ENCODE measurements at regions not wholly inside any gene's neighbourhood (a gene's known extent, or its start where the extent isn't known, plus 50 kb on each side); places are given as distances from the start of the nearest gene placed in this dataset.
A peak's percentile ranks its signal among the peaks of the same experiment; 100 is the strongest.

DNA sequence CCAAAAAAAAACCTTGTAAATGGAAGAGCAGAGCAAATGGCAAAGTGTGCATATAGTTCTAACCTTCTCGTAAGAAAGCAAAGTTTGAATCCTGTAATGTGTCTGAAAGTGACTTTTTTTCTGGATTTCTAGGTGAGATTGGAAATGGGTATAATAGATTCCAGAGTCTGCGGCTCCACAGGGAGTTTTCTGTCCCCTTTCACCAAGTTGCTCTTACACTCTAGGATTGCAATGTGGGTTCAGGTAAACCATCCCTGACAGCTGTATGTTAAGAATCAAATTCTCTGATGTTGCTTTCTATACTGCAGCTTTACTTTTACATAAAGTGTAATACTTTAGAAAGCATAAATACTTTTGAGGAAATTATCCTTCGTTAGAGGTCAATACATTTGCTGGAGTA lies 260.1 kb downstream of the PRL start:
- no peak for DNase-seq

DNA sequence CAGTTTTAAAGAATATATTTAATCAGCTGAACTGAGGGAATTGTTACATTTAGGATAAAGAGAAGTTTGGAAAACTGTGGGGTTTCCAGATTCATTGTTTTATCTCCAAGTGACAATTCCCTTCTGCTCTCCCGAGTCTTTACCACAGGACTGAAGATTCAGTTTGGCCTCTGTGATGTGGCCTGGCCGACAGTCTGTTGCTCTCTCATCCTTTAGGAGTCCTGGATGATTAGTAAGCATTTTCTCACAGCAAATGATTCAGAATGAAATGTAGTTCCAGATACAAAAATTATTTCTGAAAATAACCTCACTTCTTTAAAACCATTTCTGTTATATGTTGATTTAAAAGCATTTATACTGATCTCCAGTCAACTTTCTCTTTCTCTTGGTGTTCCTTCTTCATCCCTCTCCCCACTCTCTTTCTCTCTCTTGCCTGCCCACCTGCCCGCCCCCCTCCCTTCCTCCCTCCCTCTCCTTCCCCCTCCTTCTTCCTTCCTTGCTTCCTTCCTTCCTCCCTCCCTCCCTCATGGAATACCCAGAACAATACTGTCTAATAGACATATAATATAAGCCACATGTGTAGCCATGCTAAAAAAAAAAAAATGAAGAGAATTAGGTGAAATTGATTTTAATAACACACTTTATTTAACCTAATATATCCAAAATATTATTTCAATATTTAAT lies 254.9 kb downstream of the PRL start:
- no peak for DNase-seq

DNA sequence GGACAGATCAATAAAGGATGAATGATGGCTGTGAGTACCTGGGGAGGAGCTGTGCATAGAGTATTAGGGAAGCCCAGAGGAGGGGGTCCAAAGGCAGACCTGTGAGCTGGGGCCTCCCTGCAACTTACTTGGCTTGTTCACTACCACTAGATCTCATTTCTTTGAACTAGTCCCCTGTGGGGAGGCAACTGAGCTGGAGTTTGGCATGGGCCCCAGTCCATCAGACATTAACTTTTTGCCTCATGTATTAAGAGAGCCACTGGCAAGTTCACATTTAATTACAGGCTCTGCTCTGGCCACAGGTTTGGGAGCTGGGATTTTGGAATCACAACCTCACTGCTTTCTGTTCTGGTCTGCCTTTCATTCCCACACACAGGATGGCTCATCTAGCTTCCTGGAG lies 254.1 kb downstream of the PRL start:
- DNase-seq: no peak

DNA sequence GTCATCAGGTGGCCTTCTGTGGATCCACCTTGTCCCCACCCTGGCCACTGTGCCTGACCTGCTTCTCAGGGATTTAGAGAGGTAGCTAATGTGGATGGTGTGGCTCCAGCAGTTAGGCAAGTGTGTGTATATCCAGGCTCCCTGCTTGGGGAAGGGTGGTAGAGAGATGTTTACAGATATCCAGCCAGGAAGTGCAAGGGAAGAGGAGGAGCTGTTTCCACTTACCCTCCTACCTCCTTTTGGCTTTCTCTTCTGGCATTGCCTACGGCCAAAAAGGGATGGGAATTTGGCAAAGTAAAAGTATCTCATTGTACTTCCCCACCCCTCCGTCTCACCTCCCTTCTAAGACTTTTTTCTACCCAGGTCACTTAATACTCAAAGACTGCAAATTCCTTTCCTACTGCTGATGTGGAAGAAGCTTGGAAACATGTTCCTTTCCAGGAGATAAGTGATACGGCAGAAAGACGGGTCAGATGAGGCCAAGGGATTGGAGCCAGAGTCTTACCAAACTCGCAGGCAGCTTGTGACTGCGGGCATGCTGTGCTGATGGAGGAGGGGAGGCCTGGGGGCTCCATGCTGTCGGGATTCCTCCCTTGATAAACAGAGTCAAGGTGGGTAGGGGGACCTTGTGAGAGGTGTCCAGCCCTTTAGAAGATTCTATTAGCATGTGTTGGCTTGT lies 253.4 kb downstream of the PRL start:
- no peak for DNase-seq

- DNase-seq: no peak
These were observed 251.4 kb downstream of the PRL start for GRCh38 chr6:22045261-22045912.

- no peak for DNase-seq
These were observed 247.8 kb downstream of the PRL start for GRCh38 chr6:22049002-22049401.

DNA sequence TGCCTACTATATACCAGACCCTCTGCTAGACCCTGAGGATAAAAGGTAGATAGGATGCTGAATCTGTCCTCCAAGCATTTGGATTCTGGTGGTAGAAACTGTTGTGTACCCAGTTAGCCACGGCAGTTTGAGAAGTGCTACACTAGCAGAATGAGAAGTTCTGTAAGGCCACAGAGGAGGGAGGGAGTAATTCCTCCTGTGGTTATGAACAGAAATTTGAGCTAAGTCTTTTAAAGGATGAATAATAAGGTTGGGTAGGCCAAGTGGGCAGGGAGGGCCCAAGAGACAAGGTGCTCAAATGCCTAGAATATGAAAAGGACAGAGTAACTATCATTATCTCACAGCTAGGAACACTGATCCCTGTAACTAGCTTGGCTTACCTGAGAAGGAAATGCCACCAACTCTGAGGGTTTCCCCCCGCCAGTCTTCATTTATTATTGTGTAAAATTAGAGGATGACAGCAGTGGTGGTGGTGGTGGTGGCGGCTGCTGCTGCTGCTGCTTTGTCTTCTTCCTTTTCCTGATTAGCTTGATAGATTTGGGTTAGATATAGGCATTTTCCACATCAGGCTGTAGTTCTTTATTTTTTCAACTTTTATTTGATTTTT lies 243.3 kb downstream of the PRL start:
- no peak for DNase-seq

DNA sequence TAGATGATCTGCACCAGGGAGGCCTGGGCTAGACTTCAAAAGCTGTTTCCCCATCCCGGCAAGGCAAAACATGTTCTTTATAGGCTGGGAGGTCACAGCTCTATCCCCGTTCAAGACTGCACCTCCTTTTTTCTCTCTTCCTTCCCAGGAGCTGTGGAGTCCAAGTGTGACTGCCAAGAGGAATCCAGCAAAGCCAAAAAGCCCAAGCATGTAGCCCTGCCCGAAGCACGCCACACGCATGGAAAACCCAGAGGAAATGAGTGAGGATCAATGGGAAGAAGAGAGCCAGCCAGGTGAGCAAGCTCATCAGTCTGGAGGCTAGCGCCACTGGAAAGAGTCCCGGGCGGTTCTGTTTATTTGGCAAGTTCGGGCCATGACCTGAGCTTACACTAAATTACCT lies 240.4 kb downstream of the PRL start:
- DNase-seq: no peak

DNA sequence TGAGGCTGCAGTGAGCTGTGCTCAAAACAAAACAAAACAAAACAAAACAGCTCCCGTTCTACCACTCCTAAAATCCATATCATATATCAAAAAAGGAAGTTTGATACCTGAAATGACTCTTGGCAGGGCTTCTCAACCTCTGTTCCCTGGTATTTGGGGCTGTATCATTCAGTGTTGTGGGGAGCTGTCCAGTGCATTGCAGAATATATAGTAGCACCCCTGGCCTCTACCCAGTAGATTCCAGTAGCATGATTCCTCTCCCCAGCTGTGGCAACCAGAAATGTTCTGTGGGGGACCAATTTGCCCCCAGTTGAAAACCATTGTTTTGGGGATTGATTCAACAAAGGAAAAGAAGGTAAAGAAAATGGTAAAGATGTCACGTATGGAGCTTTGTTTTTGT lies 238.9 kb downstream of the PRL start:
- no peak for DNase-seq

GRCh38 chr6:22059126-22059525 lies 237.7 kb downstream of the PRL start:
- DNase-seq: no peak

DNA sequence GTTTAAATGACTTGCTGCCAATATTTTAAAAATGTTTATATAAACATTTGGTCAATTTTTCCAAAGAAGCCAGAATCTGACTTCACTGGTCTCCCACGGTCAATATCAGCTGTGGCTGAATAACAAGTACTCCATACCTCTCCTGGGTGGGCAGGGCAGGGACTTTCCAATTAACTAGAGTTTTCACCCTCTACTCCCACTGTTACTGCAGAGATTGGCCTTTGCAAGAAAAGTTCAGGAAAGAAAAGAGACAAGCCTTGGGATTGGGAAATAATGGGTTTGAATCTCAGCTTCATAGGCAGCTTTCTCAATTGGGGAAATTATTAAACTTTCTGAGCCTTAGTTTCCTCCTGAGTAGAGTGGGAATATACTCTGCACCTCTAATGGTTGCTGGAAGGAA lies 236.9 kb downstream of the PRL start:
- DNase-seq: no peak

GRCh38 chr6:22062807-22063408 lies 233.9 kb downstream of the PRL start:
- peak; percentile 29 for DNase-seq

GRCh38 chr6:22064558-22064957 lies 232.3 kb downstream of the PRL start:
- no peak for DNase-seq

- DNase-seq: no peak
These were observed 229.7 kb downstream of the PRL start for GRCh38 chr6:22067122-22067521.

- DNase-seq: no peak
These were observed 229.2 kb downstream of the PRL start for GRCh38 chr6:22067671-22068070.

GRCh38 chr6:22068561-22069305 lies 228.1 kb downstream of the PRL start:
- DNase-seq: no peak

- DNase-seq: no peak
These were observed 227.5 kb downstream of the PRL start for GRCh38 chr6:22069306-22069800.

GRCh38 chr6:22071270-22072041 lies 225.4 kb downstream of the PRL start:
- no peak for DNase-seq

DNA sequence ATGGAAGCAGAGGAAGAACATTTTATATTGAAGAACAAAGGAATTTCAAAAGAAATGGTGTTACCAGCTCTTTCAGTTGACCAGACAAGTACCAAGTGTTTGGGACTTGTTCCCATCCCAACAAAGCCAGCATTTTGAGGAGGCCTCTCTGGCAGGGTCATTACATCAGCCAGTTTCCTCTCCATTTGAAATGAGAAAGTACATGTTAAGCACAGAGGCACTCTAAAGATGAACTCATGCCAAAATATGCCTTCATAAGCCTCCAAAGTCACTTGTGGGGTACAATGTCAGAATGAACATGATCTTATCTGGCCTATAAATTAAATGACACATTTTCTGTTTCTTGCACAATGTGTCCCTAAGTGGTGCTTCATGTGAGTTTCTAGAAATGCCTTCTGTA lies 223.9 kb downstream of the PRL start:
- no peak for DNase-seq

- no peak for DNase-seq
These were observed 223.2 kb downstream of the PRL start for GRCh38 chr6:22073516-22074198.

- no peak for DNase-seq
These were observed 218.5 kb downstream of the PRL start for GRCh38 chr6:22078288-22078687.

Data from activated CD4-positive, alpha-beta T cell treated with anti-CD3 and anti-CD28 coated beads for 1 hour (primary cell).